CD4-positive, alpha-beta T cell treated with Interleukin-21 for 1 hour (primary cell): ENCODE measurements at regions not wholly inside any gene's neighbourhood (a gene's known extent, or its start where the extent isn't known, plus 50 kb on each side); places are given as distances from the start of the nearest gene placed in this dataset.
"Not testable (repeated sequence)": the region's sequence is repeated elsewhere in the genome, so short reads cannot be mapped to it uniquely, and the experiment has no call there.

Experiments used
- DNase-seq: peaks from one replicate; pipeline ENCODE4 v3.0.0-alpha.2; 2020

DNA sequence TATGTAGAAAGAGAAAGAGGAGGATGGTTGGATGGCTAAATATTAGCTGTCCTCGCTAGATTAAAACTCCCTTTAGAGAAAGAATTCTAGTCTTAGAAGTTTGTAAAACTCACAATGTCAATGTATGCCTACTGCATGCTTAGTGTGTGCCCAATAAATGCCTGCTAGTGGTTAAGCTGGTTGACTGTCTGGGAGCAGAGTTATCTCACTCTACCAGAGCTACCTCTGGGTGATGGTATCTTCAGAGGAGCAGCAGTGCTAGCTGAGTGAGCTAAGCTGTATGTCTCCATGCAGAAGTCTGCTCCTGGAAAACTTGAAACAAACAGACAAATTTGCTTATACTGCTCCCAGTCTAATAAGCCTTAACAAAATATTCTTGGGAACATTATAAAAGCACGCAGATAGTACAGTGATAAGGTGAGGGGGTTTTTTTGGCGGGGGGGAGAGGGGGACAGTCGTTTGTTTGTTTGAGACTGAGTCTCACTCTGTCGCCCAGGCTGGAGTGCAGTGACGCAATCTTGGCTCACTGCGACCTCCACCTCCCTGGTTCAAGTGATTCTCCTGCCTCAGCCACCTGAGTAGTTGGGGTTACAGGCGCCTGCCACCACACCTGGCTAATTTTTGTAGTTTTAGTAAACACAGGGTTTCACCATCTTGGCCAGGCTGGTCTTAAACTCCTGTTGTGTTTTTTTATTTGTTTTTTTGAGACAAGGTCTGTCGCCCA lies 202.8 kb upstream of the TSC22D1 start:
- no peak for DNase-seq

- not testable (repeated sequence) for DNase-seq
Measured at GRCh38 chr13:44775290-44775689, 199.2 kb upstream of the TSC22D1 start.

GRCh38 chr13:44770951-44771350 lies 194.8 kb upstream of the TSC22D1 start:
- DNase-seq = no peak

DNA sequence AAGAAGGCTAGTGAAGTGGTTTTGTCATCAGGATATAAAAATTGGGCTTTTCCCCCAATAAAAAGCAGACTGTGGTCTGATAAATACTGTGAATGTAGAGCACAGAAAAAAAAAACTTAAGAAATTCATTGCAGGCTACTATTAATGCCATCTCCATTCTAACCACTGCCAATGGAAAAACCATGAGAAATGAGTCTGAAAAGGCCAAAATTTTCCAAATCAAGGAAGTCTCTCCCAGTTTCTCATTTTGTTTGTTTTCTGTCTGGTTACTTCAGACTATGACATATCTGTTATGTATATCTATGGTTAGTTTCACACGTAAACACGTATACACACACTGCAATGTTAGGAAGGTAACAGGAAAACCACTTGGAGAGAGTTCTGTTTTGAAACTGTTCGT lies 193.6 kb upstream of the TSC22D1 start:
- DNase-seq = no peak

DNA sequence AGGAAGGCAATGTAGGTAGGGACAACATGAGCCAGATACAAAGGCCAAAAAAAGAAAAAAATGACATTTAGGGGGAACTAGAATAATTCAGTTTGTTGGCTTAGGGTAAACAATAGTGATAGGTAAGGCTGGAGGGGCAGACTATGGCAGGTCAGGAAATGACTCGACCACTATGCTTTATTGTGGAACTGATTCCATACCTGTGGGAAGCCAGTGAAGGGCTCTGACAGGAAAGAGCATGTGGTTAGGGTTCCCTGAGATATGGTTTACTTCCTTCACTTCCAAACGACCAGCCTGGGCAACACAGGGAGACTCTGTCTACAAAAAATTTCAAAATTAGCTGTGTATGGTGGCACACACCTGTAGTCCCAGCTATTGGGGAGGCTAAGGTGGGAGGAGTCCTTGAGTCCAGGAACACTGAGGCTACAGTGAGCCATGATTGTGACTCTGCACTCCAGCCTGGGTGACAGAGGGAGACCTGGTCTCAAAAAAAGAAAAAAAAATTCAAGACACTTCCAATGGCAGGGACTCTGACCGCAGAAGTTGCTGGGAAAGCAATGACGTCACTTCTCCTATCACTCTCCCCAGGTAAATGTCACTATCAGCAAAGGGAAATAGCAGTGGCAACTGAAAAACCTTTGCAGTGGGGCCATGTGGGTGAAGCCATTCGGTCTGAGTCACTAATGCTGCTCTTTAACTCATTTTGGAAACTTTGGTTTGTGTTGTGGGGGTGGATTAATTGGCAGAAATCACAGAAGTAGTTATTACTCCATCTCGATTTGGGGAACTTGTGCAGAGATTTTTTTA lies 192.8 kb upstream of the TSC22D1 start:
- no peak for DNase-seq

- peak; percentile 48 for DNase-seq
Measured at GRCh38 chr13:44768239-44768638, 192.1 kb upstream of the TSC22D1 start.

- DNase-seq = no peak
Measured at GRCh38 chr13:44765001-44765471, 188.9 kb upstream of the TSC22D1 start.

DNA sequence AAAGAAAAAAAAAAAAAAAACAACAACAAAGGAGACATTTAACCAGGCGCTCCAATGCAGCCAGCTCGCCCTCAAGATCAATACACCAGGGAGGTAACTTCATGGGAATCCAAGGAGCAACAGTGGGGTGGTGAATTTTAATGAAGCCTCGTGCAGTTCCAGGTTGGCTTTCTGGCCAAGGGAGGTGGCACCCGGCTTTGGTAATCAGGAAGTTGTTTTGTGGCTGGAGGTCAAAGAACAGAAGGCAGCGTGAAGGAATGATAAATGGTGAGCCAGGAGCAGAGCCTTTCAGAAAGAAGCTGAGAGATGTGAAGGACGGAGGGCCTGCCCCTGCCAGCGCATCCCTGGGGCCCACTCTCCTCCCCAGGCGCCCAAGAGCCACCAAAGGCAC lies 188.2 kb upstream of the TSC22D1 start:
- no peak for DNase-seq

DNA sequence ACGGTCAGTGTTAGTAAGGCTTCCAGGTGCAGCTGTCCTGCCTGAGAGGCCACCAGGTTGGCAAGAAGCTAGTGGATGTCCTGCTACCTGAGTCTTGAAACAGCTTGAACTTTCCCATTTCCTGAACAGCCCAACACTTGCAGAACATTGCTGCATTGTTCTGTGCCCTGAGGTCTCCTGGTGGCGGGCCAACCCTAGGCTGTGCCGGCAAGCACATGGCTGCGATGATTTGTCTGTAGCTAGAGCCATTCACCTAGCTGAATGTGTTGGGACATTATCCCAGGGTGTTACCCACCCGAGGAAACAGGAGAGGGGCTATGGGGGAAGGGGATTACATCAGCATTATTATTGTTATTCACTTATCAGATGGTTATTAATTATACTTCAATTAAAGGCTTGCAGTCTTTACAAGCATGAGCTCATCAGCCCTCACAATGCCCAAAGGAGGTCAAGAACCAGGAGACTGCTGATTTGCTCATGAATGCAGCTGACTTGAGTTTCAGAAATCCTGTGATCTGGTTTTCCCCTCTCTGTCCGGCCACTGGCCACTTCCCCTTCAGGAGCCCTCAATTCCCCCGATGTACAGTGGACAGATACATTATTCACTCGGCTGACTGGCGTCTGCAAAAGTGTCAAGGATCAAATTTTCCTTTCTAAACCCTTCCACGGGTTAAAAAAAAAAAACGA lies 187.6 kb upstream of the TSC22D1 start:
- no peak for DNase-seq

DNA sequence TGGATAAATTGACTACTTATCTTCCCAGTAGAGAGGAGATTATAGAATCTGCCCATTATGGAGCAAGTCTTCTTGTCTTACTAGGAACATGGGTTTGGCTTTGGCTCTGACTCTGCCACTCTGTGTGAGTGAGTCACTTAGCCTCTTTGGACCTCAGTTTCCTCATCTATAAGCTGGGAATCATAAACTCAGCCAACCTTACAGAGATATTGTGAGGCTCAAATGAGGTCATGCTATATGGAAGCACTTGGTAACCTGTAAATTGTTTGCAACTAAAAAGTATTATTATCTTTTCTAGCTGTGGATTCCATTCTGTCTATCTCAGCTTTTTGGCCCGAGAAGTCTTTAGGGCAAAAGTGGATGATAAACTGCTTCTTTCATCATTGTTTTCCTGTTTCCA lies 186.8 kb upstream of the TSC22D1 start:
- DNase-seq = no peak

DNA sequence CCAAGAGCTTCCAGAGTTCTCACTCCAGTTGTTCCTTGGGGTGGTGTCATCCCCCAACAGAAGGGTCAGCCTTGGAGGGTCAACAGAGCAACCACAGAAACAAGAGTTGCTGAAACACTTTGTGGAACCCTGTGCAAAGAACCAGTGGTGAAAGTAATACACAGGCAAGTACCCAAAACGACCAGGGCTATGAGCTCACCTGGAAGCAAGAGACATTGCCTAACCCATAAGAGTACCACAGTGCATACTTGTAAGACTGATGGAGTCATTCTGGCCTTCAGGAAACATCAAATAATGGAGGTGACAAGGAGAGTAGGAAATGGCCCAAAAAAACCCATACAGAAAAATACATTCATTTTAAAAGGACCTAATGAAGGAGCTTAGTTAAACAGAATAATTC lies 184.3 kb upstream of the TSC22D1 start:
- no peak for DNase-seq

DNA sequence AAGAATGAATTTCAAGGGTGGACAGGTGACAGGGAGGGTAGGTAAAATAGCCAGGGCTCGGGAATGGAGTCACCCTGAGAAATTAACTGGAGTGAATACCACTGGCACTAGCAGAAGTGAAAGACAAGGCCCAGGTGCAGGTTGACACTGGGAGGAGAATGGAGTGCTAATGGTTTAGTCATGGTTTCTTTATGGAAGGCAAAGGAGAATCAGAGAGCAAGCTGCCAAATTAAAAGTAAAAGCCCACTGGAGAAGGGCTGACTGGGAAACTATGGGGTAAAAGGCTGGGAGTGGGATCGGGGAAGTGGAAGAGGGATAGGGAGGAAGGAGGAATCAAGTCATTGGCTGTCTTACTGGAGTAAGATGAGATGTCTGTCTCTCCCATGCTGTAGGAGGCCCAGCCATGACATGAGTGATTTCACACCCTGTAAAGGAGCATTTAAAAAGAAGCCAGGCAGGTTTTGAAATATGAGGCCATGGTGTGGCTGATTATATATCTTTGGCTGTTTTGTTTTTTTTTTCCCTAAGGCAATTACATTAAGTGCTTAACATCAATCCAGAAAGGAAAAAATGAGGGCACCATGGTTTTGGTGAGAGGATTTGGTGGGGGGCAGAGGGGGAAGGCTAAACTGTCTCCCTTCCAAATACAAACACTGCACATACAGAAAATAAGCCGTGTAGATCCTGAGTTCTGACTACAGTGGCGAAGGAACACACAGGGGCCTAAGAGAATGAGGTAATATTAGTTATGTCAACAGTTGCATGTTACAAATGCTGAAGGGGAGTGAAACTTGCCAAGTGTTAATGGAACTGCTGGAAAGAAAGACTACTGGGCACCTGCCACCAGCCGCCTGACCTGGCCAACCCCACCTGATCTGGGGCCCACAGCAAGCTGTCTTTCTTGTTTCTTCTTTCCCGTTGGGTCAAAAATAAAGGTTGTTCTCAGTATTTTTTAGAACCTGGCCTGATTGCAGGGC lies 183.5 kb upstream of the TSC22D1 start:
- DNase-seq = no peak

GRCh38 chr13:44758630-44759383 lies 182.7 kb upstream of the TSC22D1 start:
- DNase-seq = no peak

DNA sequence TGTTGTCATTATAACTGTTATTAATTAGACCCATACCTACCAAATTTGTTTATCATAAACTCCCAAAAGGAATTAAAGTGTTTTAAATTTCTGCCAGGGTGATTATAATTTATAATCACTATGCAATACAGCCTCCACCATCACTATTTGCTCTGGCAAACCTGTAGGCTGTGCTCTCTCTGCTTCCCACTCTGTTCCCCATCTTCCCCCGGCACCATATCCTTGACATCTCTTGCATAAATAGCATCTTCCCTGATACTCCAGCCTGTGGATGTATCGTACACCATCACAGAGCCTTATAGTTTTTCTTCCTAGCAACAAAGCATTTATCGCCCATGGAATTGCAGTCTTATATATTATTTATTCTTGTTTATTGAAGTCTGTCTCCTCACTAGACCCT lies 181.5 kb upstream of the TSC22D1 start:
- DNase-seq = no peak

- no peak for DNase-seq
Measured at GRCh38 chr13:44756276-44756810, 180.2 kb upstream of the TSC22D1 start.

GRCh38 chr13:44755872-44756271 lies 179.7 kb upstream of the TSC22D1 start:
- DNase-seq = no peak

- no peak for DNase-seq
Measured at GRCh38 chr13:44752164-44752563, 176.0 kb upstream of the TSC22D1 start.

GRCh38 chr13:44750630-44751029 lies 174.5 kb upstream of the TSC22D1 start:
- DNase-seq = no peak

- no peak for DNase-seq
Measured at GRCh38 chr13:44749906-44750305, 173.8 kb upstream of the TSC22D1 start.

DNA sequence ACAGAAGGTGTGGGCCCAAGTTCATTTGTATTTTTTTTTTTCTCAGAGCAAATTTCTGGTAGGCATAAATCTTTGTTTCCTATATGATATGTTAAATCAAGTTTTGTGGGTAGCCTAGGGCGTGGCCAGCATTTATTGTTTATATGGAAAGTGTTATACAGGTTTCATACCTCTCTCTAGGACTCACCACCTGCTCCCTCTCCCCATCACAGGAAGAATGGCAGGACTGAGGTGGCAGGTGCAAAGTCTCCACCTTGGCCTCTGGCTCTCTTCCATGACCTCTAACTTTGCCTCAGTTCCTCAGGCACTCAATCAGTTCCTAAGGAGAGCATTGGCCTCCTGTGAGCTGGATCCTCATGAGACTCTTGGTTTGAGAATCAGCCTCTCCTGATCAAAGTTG lies 172.3 kb upstream of the TSC22D1 start:
- DNase-seq = no peak

- no peak for DNase-seq
Measured at GRCh38 chr13:44747179-44747578, 171.0 kb upstream of the TSC22D1 start.
